MCF 10A (cell line): ENCODE measurements at regions not wholly inside any gene's neighbourhood (a gene's known extent, or its start where the extent isn't known, plus 50 kb on each side); places are given as distances from the start of the nearest gene placed in this dataset.
A peak's percentile ranks its signal among the peaks of the same experiment; 100 is the strongest.
"Not testable (repeated sequence)": the region's sequence is repeated elsewhere in the genome, so short reads cannot be mapped to it uniquely, and the experiment has no call there.

Experiments used
- BruUV-seq: library from RNA; stranded (reverse); fragments of 400-500 nt; replicated peaks from 2 replicates; lab custom pipeline; 2021; lab: Mats Ljungman, UMichigan
- CTCF ChIA-PET: fragments of 300-600 bp; sonication (Branson Sonifier 250); formaldehyde crosslinking; extraction: SDS; loops from one replicate; lab custom pipeline; 2021; ENCODE audit warnings: antibody characterized with exemption, inconsistent platforms; lab: Yijun Ruan, JAX
- POLR2A ChIA-PET: fragments of 300-600, 350-650 bp; sonication (Branson Sonifier 250); formaldehyde crosslinking; extraction: SDS; loops from one replicate; lab custom pipeline; 2020; ENCODE audit warnings: antibody characterized with exemption, inconsistent platforms; lab: Yijun Ruan, JAX
- DNase-seq: peaks from one replicate; pipeline ENCODE4 v3.0.0-alpha.2; 2018; ENCODE audit not compliant: unreplicated experiment
- H3K27ac Mint-ChIP-seq: one replicate; pipeline ENCODE4 v1.8.0; 2022; ENCODE audit warnings: mild to moderate bottlenecking, low read depth, mixed read lengths; ENCODE audit not compliant: unreplicated experiment
- H3K27me3 Mint-ChIP-seq: one replicate; pipeline ENCODE4 v1.8.0; 2022; ENCODE audit warnings: mixed read lengths; ENCODE audit not compliant: insufficient read depth, unreplicated experiment
- H3K36me3 Mint-ChIP-seq: one replicate; pipeline ENCODE4 v1.8.0; 2022; ENCODE audit warnings: mild to moderate bottlenecking, moderate library complexity, mixed read lengths; ENCODE audit not compliant: insufficient read depth, unreplicated experiment
- H3K4me1 Mint-ChIP-seq: one replicate; pipeline ENCODE4 v1.8.0; 2022; ENCODE audit warnings: mixed read lengths; ENCODE audit not compliant: insufficient read depth, unreplicated experiment
- H3K4me3 Mint-ChIP-seq: one replicate; pipeline ENCODE4 v1.8.0; 2022; ENCODE audit warnings: mild to moderate bottlenecking, moderate library complexity, mixed read lengths; ENCODE audit not compliant: unreplicated experiment
- H3K9me3 Mint-ChIP-seq: one replicate; pipeline ENCODE4 v1.8.0; 2022; ENCODE audit warnings: mixed read lengths; ENCODE audit not compliant: unreplicated experiment
- intact Hi-C: fragments of 100-400 bp; cut with micrococcal nuclease; formaldehyde crosslinking; loops from 2 replicates; pipeline ENCODE4 v1.14.1; 2022
- TF ChIP-seq, protein P1 (sequence below): fragments of 200-600 bp; IDR thresholded peaks from one replicate; pipeline ENCODE4 v1.8.0; 2022; ENCODE audit warnings: antibody characterized with exemption, mild to moderate bottlenecking; ENCODE audit not compliant: unreplicated experiment

DNA sequence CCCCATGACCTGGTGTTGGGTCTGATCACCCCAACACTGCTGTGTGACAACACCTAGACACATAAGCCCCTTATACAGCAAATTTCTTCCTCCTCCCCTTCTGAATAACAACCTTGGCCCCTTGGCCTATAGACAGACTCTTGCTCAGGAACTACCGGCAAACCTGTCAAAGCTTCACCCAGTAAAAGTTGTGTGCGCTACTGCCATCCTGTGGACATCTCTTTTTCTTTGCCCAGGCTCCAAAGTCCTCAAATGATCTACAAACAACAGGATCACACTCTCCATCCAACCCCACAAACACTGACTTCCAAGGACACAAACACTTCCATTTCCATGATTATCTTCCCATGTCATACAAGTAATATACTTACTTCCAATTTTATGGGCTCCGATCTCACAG, 1265.8 kb downstream of the RPIA start:
- H3K4me1 Mint-ChIP-seq, H3K36me3 Mint-ChIP-seq, H3K9me3 Mint-ChIP-seq, H3K27ac Mint-ChIP-seq, BruUV-seq, CTCF ChIA-PET, POLR2A ChIA-PET, intact Hi-C loops, H3K4me3 Mint-ChIP-seq: not testable (repeated sequence)
- peak; percentile 39 for DNase-seq
- TF ChIP-seq, protein P1, sequence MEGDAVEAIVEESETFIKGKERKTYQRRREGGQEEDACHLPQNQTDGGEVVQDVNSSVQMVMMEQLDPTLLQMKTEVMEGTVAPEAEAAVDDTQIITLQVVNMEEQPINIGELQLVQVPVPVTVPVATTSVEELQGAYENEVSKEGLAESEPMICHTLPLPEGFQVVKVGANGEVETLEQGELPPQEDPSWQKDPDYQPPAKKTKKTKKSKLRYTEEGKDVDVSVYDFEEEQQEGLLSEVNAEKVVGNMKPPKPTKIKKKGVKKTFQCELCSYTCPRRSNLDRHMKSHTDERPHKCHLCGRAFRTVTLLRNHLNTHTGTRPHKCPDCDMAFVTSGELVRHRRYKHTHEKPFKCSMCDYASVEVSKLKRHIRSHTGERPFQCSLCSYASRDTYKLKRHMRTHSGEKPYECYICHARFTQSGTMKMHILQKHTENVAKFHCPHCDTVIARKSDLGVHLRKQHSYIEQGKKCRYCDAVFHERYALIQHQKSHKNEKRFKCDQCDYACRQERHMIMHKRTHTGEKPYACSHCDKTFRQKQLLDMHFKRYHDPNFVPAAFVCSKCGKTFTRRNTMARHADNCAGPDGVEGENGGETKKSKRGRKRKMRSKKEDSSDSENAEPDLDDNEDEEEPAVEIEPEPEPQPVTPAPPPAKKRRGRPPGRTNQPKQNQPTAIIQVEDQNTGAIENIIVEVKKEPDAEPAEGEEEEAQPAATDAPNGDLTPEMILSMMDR = peak; percentile 7
- peaks cover 13% of the 10 kb centered on the region for H3K27me3 Mint-ChIP-seq

DNA sequence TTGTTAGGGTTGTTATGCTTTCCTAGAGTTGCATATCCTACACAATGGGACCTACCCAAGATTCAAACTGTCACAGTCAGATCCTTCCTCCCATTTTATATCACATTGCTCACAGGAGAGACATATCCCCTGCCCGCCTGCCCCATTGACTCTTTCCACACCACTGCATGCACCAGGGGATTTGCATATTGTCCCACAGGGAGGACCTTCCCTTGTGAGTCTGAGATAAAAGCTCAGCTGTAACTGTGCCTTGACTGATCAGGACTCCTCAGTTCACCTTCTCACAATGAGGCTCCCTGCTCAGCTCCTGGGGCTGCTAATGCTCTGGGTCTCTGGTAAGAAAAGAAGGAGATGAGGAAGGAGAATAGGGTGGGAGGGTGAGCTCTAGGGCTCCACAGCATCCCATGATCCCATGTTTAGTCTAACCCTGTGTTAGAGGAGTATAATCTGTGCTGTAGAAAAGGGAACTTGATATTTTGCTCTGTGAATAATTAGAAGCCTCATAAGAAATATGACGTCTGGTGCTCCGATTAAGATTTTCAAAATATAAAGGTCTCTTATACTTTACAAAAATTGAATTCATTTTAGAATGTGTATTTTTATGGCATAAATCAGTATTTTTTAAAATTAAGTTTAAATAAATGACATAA, 1268.4 kb downstream of the RPIA start:
- BruUV-seq, H3K4me1 Mint-ChIP-seq, DNase-seq, H3K4me3 Mint-ChIP-seq, H3K36me3 Mint-ChIP-seq, CTCF ChIA-PET, H3K9me3 Mint-ChIP-seq, intact Hi-C loops, H3K27ac Mint-ChIP-seq, POLR2A ChIA-PET: not testable (repeated sequence)
- H3K27me3 Mint-ChIP-seq = peaks cover 13% of the 10 kb centered on the region

- H3K27ac Mint-ChIP-seq, H3K36me3 Mint-ChIP-seq, BruUV-seq, intact Hi-C loops, DNase-seq, H3K4me3 Mint-ChIP-seq, POLR2A ChIA-PET, H3K9me3 Mint-ChIP-seq, H3K4me1 Mint-ChIP-seq, CTCF ChIA-PET: not testable (repeated sequence)
- H3K27me3 Mint-ChIP-seq = peaks cover 13% of the 10 kb centered on the region
Measured at GRCh38 chr2:89960570-89960969, 1269.1 kb downstream of the RPIA start.

DNA sequence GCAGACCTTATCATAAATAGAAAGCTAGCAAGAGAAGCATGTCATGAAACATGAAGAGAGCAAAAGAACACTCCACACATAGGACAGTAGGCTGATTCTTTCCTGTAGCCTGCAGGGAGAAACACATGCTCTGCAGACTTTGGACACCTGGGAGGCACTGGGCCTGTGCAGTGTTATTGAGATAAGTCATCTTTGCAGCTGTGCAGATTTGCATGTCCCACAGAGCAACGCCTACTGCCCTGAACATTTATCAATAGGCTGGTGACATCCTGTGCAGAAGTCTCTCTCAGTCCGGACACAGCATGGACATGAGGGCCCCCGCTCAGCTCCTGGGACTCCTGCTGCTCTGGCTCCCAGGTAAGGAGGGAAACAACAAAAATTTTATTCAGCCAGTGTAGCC, 1277.1 kb downstream of the RPIA start:
- H3K9me3 Mint-ChIP-seq, H3K27ac Mint-ChIP-seq, BruUV-seq, H3K4me1 Mint-ChIP-seq, H3K36me3 Mint-ChIP-seq, intact Hi-C loops, H3K4me3 Mint-ChIP-seq, CTCF ChIA-PET, DNase-seq, POLR2A ChIA-PET: not testable (repeated sequence)
- peaks cover 12% of the 10 kb centered on the region for H3K27me3 Mint-ChIP-seq

GRCh38 chr2:89969190-89969589, 1277.7 kb downstream of the RPIA start:
- POLR2A ChIA-PET, H3K9me3 Mint-ChIP-seq, H3K27ac Mint-ChIP-seq, H3K4me3 Mint-ChIP-seq, H3K4me1 Mint-ChIP-seq, CTCF ChIA-PET, H3K36me3 Mint-ChIP-seq, intact Hi-C loops, BruUV-seq, DNase-seq: not testable (repeated sequence)
- H3K27me3 Mint-ChIP-seq = peaks cover 12% of the 10 kb centered on the region

DNA sequence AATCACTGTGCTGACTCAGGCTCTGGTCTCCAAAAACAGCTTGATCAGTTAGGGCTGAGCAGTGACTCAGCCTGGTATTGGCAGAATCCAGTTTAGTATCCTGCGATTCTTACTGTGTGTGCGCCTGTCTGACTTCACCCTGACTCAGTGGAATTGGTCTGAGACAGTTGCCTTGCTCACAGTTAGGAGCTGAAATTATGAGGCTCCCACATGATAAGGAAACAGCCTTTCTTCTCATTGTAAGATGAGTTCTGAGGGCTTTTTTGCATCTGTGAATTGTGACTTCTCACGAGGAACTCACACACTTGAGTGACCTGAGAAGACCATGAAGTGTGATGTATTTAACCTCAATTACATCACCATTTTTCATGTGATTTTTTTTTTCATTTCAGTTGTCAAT, 1282.4 kb downstream of the RPIA start:
- H3K9me3 Mint-ChIP-seq, H3K4me3 Mint-ChIP-seq, H3K36me3 Mint-ChIP-seq, BruUV-seq, H3K4me1 Mint-ChIP-seq, CTCF ChIA-PET, H3K27me3 Mint-ChIP-seq, POLR2A ChIA-PET, intact Hi-C loops, H3K27ac Mint-ChIP-seq: not testable (repeated sequence)
- DNase-seq = peak; percentile 0

GRCh38 chr2:89979826-89980537, 1288.5 kb downstream of the RPIA start:
- H3K36me3 Mint-ChIP-seq, POLR2A ChIA-PET, DNase-seq, H3K4me3 Mint-ChIP-seq, H3K9me3 Mint-ChIP-seq, CTCF ChIA-PET, intact Hi-C loops, BruUV-seq, H3K27me3 Mint-ChIP-seq, H3K4me1 Mint-ChIP-seq, H3K27ac Mint-ChIP-seq: not testable (repeated sequence)

- H3K36me3 Mint-ChIP-seq, DNase-seq, H3K9me3 Mint-ChIP-seq, H3K27me3 Mint-ChIP-seq, intact Hi-C loops, CTCF ChIA-PET, POLR2A ChIA-PET, H3K4me3 Mint-ChIP-seq, BruUV-seq, H3K27ac Mint-ChIP-seq, H3K4me1 Mint-ChIP-seq: not testable (repeated sequence)
Measured at GRCh38 chr2:89982246-89982645, 1290.8 kb downstream of the RPIA start.
